NCI-H2171 (cell line): ENCODE measurements at regions not wholly inside any gene's neighbourhood (a gene's known extent, or its start where the extent isn't known, plus 50 kb on each side); places are given as distances from the start of the nearest gene placed in this dataset.

Experiments
- DNase-seq: peaks from one replicate; lab custom pipeline; 2025; lab: John Stamatoyannopoulos, UW

- DNase-seq = no peak
Measured at GRCh38 chrX:9196961-9197640, 163.2 kb upstream of the FAM9B start.

GRCh38 chrX:9204560-9204959, 170.6 kb upstream of the FAM9B start:
- no peak for DNase-seq

DNA sequence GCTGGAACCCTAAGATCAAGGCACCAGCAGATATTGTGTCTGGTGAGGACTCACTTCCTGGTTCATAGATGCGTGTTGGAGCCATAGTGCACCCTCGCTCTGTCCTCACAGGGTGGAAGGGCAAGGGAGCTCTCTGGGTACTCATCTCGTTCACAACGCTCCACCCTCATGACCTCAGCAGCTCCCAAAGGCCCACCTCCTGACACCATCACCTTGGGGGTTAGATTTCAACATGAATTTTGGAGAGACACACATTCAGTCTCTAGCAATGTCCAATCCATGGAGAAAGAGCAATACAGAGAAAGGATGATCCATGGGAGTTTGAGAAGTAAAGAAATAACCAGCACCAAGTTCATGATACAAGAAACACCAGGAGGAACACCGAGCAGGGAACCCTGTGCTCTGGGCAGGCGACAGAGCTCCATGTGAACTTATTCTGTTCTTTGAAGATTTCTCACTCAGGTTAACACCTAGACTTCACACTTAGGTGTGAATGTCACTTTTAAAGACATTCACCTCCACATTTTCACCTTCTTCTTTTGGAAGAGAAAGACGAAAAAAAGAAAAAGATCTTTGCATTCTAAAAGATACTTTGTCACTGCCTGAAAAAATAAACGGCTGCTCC, 171.8 kb upstream of the FAM9B start:
- DNase-seq = no peak

GRCh38 chrX:9207142-9207541, 173.2 kb upstream of the FAM9B start:
- no peak for DNase-seq

DNA sequence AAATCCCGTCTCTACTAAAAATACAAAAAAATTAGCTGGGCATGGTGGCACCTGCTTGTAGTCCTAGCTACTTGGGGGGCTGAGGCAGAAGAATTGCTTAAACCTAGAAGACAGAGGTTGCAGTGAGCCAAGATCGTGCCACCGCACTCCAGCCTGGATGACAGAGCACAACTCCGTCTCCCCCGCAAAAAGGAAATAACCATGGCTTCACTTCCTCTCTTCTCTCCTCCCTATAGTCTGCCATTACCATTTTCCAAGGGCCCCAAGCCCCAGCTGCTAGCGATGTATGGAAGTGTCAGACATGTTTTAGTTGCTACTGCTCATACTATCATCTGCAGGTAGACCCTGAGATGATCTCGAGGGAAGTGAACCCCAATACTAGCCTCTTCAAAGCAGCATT, 177.3 kb upstream of the FAM9B start:
- DNase-seq = no peak

- no peak for DNase-seq
Measured at GRCh38 chrX:9221781-9222180, 187.9 kb upstream of the FAM9B start.

GRCh38 chrX:9222299-9222698, 188.4 kb upstream of the FAM9B start:
- no peak for DNase-seq

GRCh38 chrX:9227276-9227675, 193.3 kb upstream of the FAM9B start:
- DNase-seq = no peak

GRCh38 chrX:9231491-9231890, 197.6 kb upstream of the FAM9B start:
- no peak for DNase-seq

DNA sequence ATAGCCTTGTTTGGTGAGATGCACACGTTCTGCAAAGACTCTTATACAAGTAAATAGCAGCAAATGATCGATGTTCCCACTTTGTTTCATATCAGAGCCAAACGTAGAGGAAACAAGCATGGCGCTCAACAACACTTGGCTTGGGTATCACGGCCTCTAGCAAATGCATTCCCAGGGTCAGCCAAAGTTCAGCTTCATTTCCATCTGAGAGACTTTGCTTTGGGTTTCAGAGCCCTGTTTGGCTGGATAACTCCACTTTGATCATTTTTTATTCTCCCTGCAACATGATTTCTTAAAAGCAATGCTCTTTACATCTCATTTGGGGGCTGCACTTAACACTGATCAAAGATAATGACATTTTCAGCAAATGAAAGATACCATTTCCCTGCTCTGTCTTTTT, 199.2 kb upstream of the FAM9B start:
- DNase-seq = no peak

GRCh38 chrX:9234315-9234714, 200.4 kb upstream of the FAM9B start:
- no peak for DNase-seq

DNA sequence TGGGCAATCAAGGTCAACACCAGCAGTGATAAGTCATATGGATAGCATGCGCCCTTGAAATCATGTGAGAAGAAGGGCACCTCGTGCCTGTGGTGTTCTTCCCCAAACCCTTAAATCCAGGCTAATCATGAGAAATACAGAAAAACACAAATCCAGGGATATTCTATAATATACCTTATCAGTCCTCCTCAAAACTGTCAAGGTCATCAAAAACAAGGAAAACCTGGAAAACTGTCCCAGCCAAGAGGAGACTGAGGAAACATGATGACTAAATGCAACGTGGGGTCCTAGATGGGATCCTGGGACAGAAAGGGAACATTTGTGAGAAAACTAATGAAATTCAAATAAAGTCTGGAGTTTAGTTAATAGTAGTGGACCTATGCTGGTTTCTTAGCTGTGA, 201.8 kb upstream of the FAM9B start:
- no peak for DNase-seq

GRCh38 chrX:9240956-9241355, 207.0 kb upstream of the FAM9B start:
- DNase-seq = no peak

DNA sequence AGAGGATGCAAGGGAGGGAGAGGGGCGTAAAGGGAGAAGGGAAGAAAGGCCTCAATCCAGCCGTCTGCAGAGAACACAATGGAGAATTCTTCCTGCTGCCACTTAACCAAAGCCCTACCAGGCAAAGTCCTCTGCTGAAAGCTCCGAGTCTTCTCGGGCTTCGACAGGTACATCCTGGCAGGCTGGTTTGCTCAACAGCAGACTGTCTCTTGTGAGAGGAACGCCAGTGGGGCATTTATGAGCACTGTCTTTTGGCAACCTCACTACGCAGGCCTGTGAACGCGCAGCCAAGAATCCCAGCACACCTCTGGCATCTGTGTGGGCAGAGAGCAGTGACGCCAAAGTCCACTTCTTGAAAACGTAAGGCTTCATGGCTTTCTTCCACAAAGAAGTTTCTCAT, 207.5 kb upstream of the FAM9B start:
- no peak for DNase-seq

DNA sequence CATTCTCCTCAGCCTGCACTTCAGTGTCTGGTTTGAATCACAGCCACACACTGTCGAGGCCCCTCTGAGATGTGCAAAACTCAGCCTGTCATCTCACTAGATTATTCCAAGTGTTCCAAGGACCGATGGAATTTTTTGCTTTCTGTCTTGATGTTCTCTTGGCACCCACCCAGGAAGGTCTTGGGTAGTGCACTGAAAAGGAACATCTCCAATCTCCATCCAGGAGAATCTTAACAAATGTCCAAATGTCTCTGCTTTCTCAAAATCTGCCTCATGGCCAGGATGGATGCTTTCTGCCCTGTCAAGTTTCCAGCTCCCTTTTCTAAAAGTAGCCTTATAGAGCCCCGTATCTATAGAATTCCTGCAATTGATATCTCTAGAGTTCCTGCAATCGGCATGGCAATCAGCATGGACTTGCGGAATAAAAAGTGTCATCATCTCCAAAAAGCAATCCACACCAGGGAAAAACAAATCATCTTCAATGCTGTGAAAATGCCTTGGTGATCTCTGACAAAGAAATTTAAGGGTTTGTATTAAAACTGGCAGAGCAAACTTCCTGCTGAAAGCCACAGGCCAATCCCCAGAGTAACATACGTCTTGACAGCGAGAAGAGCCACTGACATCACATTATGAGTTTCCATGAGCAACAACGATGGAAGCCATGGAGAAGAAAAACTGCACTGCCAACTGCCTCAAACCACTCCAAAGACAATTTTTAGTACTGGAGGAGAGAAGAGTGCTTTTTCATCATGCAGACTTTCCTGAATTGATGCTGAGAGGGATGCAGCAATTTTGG, 215.3 kb upstream of the FAM9B start:
- no peak for DNase-seq

GRCh38 chrX:9252182-9252581, 212.7 kb upstream of the TBL1X start:
- DNase-seq = no peak

DNA sequence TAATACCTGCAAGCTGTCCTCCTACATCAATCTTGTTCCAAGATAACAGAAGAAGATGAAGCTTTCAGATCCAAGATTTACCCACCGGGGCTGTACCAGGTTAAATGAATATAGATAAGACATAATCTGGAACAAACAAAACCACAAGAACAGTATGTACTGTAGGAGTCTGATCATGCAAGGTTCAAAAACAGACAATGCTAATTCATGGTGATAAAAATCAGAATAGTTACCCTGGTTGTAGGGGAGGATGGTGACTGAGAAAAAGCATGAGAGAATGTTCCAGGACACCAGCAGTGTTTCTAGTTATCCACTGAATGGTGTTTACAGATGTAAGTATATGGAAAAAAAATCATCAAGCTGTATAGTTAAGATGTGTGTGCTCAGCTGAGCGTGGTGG, 211.6 kb upstream of the TBL1X start:
- no peak for DNase-seq

GRCh38 chrX:9257718-9258420, 207.0 kb upstream of the TBL1X start:
- DNase-seq = no peak

GRCh38 chrX:9258421-9259104, 206.3 kb upstream of the TBL1X start:
- no peak for DNase-seq

- no peak for DNase-seq
Measured at GRCh38 chrX:9260603-9261002, 204.3 kb upstream of the TBL1X start.

GRCh38 chrX:9267415-9267814, 197.4 kb upstream of the TBL1X start:
- DNase-seq = no peak

DNA sequence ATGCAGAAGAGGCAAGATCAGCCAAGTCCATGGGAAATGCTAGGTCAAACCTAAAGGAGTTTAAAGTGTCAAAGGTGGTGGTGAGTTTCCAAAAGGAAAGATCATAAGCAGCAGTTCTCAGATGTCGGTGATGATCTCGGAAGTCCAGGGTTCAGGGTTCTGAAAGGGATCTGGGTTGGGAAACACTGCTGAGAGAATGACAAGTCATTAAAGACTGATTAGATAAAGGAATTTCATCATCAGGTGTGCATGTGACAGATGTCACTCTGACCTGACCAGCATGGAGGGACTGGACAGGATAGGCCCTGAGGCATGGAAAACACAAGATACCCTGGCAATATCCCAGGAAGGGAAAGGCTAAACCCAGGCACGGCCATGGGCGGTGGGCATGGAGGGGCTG, 195.7 kb upstream of the TBL1X start:
- DNase-seq = no peak
